HepG2 (cell line): ENCODE measurements at regions not wholly inside any gene's neighbourhood (a gene's known extent, or its start where the extent isn't known, plus 50 kb on each side); places are given as distances from the start of the nearest gene placed in this dataset.
"Not testable (repeated sequence)": the region's sequence is repeated elsewhere in the genome, so short reads cannot be mapped to it uniquely, and the experiment has no call there.

ENCODE experiments used
- CTCF ChIP-seq: sonication (generic); formaldehyde crosslinking; IDR thresholded peaks from 2 replicates; pipeline ENCODE4 v1.5.0; 2020; ENCODE audit warnings: mild to moderate bottlenecking, missing genetic modification reagents, moderate library complexity
- FOXK1 ChIP-seq: sonication (generic); formaldehyde crosslinking; IDR thresholded peaks from 2 replicates; pipeline ENCODE4 v1.4.0; 2020; ENCODE audit warnings: low read depth, missing genetic modification reagents, borderline replicate concordance
- GABPB1 ChIP-seq: IDR thresholded peaks from 2 replicates; pipeline ENCODE4 v1.6.1; 2016; ENCODE audit warnings: mild to moderate bottlenecking, missing genetic modification reagents, moderate library complexity, missing compliant biosample characterization
- JUNB ChIP-seq: sonication (generic); formaldehyde crosslinking; IDR thresholded peaks from 2 replicates; pipeline ENCODE4 v1.8.0; 2022; ENCODE audit warnings: missing genetic modification reagents, mild to moderate bottlenecking, borderline replicate concordance
- POLR2A ChIP-seq, 2 experiments: IDR thresholded peaks; 2 replicates each; pipeline ENCODE4 v1.6.1; 2011; ENCODE audit warnings: low read depth in 2 of 2, low read length in 2 of 2, mild to moderate bottlenecking in 1 of 2, moderate library complexity in 1 of 2; ENCODE audit not compliant: insufficient read depth in 1 of 2
- ZBTB42 ChIP-seq: sonication (generic); formaldehyde crosslinking; IDR thresholded peaks from 2 replicates; pipeline ENCODE4 v1.5.0; 2020; ENCODE audit warnings: mild to moderate bottlenecking, missing genetic modification reagents
- ZNF674 ChIP-seq: sonication (generic); formaldehyde crosslinking; IDR thresholded peaks from 2 replicates; pipeline ENCODE4 v1.5.0; 2020; ENCODE audit warnings: low read depth, mild to moderate bottlenecking, missing genetic modification reagents
- TF ChIP-seq, protein P1 (sequence below), 2 experiments: IDR thresholded peaks; 2 replicates each; pipeline ENCODE4 v1.6.1; 2011 to 2012; ENCODE audit warnings: low read length in 2 of 2, borderline replicate concordance in 1 of 2, low read depth in 1 of 2, mild to moderate bottlenecking in 1 of 2, moderate library complexity in 1 of 2
- TF ChIP-seq, protein P2 (sequence below): sonication (generic); formaldehyde crosslinking; IDR thresholded peaks from 2 replicates; pipeline ENCODE4 v1.5.0; 2020; ENCODE audit warnings: mild to moderate bottlenecking, missing genetic modification reagents, borderline replicate concordance
- TF ChIP-seq, protein P3 (sequence below): sonication (generic); formaldehyde crosslinking; IDR thresholded peaks from 2 replicates; pipeline ENCODE4 v1.4.0; 2020; ENCODE audit warnings: mild to moderate bottlenecking, missing genetic modification reagents

GRCh38 chr2:111267038-111267437, 146.3 kb downstream of the BCL2L11 start:
- TF ChIP-seq ZBTB42 (CRISPR knock-in tag); ZNF674 (CRISPR knock-in tag); CTCF (CRISPR knock-in tag); GABPB1 (CRISPR knock-in tag); POLR2A (IDR thresholded peaks at IDR 0.05; ENCODE audit: insufficient read depth in 1 of 2, low read depth in 2 of 2, low read length in 2 of 2); JUNB; FOXK1: not testable (repeated sequence)
- TF ChIP-seq, protein P1, sequence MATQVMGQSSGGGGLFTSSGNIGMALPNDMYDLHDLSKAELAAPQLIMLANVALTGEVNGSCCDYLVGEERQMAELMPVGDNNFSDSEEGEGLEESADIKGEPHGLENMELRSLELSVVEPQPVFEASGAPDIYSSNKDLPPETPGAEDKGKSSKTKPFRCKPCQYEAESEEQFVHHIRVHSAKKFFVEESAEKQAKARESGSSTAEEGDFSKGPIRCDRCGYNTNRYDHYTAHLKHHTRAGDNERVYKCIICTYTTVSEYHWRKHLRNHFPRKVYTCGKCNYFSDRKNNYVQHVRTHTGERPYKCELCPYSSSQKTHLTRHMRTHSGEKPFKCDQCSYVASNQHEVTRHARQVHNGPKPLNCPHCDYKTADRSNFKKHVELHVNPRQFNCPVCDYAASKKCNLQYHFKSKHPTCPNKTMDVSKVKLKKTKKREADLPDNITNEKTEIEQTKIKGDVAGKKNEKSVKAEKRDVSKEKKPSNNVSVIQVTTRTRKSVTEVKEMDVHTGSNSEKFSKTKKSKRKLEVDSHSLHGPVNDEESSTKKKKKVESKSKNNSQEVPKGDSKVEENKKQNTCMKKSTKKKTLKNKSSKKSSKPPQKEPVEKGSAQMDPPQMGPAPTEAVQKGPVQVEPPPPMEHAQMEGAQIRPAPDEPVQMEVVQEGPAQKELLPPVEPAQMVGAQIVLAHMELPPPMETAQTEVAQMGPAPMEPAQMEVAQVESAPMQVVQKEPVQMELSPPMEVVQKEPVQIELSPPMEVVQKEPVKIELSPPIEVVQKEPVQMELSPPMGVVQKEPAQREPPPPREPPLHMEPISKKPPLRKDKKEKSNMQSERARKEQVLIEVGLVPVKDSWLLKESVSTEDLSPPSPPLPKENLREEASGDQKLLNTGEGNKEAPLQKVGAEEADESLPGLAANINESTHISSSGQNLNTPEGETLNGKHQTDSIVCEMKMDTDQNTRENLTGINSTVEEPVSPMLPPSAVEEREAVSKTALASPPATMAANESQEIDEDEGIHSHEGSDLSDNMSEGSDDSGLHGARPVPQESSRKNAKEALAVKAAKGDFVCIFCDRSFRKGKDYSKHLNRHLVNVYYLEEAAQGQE (IDR thresholded peaks at IDR 0.05; ENCODE audit: borderline replicate concordance in 1 of 2, low read depth in 1 of 2, low read length in 2 of 2): not testable (repeated sequence)
- TF ChIP-seq, protein P2, sequence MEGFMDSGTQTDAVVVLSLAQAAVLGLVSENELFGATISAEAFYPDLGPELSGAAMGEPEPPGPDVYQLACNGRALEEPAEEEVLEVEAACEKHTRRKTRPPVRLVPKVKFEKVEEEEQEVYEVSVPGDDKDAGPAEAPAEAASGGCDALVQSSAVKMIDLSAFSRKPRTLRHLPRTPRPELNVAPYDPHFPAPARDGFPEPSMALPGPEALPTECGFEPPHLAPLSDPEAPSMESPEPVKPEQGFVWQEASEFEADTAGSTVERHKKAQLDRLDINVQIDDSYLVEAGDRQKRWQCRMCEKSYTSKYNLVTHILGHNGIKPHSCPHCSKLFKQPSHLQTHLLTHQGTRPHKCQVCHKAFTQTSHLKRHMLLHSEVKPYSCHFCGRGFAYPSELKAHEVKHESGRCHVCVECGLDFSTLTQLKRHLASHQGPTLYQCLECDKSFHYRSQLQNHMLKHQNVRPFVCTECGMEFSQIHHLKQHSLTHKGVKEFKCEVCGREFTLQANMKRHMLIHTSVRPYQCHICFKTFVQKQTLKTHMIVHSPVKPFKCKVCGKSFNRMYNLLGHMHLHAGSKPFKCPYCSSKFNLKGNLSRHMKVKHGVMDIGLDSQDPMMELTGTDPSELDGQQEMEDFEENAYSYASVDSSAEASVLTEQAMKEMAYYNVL (CRISPR knock-in tag): not testable (repeated sequence)
- TF ChIP-seq, protein P3, sequence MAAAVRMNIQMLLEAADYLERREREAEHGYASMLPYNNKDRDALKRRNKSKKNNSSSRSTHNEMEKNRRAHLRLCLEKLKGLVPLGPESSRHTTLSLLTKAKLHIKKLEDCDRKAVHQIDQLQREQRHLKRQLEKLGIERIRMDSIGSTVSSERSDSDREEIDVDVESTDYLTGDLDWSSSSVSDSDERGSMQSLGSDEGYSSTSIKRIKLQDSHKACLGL (CRISPR knock-in tag): not testable (repeated sequence)
